Superior temporal gyrus (tissue), 1 donor: ENCODE measurements at regions not wholly inside any gene's neighbourhood (a gene's known extent, or its start where the extent isn't known, plus 50 kb on each side); places are given as distances from the start of the nearest gene placed in this dataset.
"Not testable (repeated sequence)": the region's sequence is repeated elsewhere in the genome, so short reads cannot be mapped to it uniquely, and the experiment has no call there.

ENCODE experiments used
- DNase-seq: peaks from one replicate; pipeline ENCODE4 v3.0.0-alpha.2; 2016; ENCODE audit errors: extremely low spot score

GRCh38 chr1:112855152-112855828 lies 100.7 kb downstream of the SLC16A1 start:
- DNase-seq, result no peak

DNA sequence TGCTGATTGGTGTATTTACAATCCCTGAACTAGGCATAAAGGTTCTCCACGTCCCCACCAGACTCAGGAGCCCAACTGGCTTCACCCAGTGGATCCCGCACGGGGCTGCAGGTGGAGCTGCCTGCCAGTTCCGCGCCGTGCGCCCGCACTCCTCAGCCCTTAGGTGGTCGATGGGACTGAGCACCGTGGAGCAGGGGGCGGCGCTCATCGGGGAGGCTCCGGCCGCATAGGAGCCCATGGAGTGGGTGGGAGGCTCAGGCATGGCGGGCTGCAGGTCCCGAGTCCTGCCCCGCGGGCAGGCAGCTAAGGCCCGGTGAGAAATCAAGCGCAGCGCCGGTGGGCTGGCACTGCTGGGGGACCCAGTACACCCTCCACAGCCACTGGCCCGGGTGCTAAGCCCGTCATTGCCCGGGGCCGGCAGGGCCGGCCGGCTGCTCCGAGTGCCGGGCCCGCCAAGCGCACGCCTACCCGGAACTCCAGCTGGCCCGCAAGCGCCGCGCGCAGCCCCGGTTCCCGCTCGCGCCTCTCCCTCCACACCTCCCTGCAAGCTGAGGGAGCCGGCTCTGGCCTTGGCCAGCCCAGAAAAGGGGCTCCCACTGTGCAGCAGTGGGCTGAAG lies 101.5 kb downstream of the SLC16A1 start:
- not testable (repeated sequence) for DNase-seq

- not testable (repeated sequence) for DNase-seq
Measured at GRCh38 chr1:112853915-112854314, 102.1 kb downstream of the SLC16A1 start.

DNA sequence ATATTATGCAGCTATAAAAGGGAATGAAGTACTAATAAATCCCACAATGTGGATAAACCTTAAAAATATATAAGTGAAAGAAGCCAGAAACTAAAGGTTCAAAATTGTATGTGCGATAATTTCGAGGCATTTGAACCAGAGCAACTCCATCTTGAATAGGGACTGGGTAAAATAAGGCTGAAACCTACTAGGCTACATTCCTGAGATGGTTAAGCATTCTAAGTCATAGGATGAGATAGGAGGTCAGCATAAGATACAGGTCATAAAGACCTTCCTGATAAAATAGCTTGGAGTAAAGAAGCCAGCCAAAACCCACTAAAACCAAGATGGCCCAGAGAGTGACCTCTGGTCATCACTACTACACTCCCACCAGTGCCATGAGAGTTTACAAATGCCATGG lies 103.1 kb downstream of the SLC16A1 start:
- no peak for DNase-seq

- no peak for DNase-seq
Measured at GRCh38 chr1:112852276-112852675, 103.7 kb downstream of the SLC16A1 start.

GRCh38 chr1:112850034-112850757 lies 105.8 kb downstream of the SLC16A1 start:
- DNase-seq, result no peak

GRCh38 chr1:112849425-112850033 lies 106.5 kb downstream of the SLC16A1 start:
- DNase-seq, result no peak

GRCh38 chr1:112841825-112842224 lies 114.2 kb downstream of the SLC16A1 start:
- DNase-seq, result no peak

GRCh38 chr1:112840631-112841624 lies 115.1 kb downstream of the SLC16A1 start:
- no peak for DNase-seq

DNA sequence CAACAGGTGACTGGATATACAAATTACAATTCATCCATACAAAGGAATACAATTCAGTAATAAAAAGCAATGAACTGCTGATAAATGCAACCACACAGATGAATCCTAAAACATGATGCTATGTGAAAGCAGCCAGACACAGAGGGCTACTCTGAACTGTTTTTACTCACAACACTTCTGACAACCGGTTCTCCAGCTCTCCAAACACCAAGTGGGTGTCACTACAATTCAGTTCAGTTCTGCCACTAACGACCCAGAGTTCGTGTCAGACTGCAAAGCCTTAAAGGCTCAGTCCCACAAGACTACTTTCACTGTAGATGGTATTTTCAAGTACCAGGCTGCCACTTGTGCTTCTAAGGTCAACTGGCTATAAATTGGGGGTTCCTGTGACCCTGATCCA lies 119.4 kb downstream of the SLC16A1 start:
- no peak for DNase-seq

- no peak for DNase-seq
Measured at GRCh38 chr1:112833806-112834205, 118.7 kb upstream of the PPM1J start.

GRCh38 chr1:112832259-112832658 lies 117.1 kb upstream of the PPM1J start:
- DNase-seq, result not testable (repeated sequence)

DNA sequence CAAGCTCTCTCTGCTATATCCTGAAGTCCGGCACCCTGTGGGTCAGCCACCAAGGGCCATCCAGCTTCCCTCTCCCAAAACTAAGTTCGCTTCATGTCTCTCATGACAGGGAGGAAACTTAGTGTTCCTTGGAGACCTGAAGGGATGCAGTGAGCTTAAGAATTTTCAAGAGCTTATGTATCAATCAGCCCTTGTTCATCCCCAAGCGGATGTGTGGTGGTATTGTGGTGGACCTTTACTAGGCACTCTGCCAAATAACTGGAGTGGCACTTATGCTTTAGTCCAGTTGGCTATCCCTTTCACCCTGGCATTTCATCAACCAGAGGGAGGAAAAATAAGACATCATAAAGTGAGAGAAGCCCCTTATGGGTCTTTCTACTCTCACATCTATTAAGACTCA lies 114.6 kb upstream of the PPM1J start:
- not testable (repeated sequence) for DNase-seq

GRCh38 chr1:112828716-112829115 lies 113.6 kb upstream of the PPM1J start:
- no peak for DNase-seq

- DNase-seq, result not testable (repeated sequence)
Measured at GRCh38 chr1:112827391-112827790, 112.3 kb upstream of the PPM1J start.

GRCh38 chr1:112826217-112826944 lies 111.2 kb upstream of the PPM1J start:
- DNase-seq, result no peak

DNA sequence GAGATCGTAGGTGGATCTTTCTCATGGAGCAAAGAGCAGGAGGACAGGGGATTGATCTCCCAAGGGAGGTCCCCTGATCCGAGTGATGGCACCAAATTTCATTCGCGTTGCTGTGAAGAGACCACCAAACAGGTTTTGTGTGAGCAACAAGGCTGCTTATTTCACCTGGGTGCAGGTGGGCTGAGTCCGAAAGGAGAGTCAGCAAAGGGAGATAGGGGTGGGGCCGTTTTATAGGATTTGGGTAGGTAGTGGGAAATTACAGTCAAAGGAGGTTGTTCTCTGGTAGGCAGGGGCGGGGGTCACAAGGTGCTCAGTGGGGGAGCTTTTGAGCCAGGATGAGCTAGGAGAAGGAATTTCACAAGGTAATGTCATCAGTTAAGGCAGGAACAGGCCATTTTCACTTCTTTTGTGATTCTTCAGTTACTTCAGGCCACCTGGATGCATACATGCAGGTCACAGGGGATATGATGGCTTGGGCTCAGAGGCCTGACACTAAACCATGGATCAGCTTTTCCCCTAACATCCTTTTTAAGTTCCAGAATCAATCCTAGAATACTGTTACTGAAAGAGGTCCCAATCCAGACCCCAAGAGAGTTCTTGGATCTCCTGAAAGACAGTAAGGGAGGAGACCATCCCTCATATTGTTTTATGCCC lies 110.6 kb upstream of the PPM1J start:
- not testable (repeated sequence) for DNase-seq

DNA sequence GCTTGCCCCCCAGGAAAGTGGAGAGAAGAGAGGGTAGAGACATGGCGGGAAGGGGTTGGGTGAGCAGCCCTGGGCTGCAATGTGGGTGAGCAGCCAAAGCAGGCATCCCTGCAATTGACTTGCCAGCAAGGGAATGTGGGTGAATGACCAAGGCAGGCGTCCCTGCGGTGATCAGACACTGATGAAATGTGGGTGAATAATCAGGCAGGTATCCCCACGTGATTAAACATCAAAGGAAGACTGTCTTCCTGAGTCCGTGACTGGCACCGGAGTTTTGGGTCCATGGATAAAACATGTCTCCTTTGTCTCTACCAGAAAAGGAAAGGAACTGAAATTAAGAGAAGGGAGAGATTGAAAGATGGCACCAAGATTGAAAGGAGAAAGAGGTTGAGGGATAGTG lies 109.9 kb upstream of the PPM1J start:
- not testable (repeated sequence) for DNase-seq

DNA sequence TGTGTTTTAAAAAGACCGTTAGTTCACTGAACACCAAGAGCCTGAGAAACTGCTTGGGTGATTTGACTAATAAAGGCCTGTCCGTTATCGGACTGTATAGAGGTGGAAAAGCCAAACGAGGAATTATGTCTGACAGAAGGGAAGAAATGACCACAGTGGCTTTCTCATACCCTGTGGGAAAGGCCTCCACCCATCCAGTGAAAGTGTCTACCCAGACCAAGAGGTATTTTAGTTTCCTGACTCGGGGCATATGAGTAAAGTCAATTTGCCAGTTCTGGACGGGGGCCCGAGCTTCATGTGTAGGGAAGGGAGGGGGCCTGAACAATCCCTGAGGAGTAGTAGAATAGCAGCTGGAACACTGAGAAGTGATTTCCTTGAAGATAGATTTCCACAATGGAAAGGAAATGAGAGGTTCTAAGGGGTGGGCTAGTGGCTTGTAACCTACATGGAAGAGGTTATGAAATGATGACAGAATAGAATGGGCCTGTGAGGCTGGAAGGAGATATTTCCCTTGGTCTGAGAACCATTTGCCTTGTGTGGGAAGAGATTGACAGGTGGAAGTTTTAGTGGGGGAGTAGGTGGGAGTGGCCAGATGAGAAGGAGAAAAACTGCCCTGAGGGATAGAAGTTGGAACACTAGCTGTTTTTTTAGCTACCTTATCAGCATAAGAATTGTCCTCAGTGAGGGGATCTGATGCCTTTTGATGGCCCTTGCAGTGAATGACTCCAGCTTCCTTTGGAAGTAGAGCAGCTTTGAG lies 106.4 kb upstream of the PPM1J start:
- not testable (repeated sequence) for DNase-seq
